RPMI7951 (cell line): ENCODE measurements at regions not wholly inside any gene's neighbourhood (a gene's known extent, or its start where the extent isn't known, plus 50 kb on each side); places are given as distances from the start of the nearest gene placed in this dataset.

Experiments used
- DNase-seq: peaks from one replicate; pipeline ENCODE4 v3.0.0-alpha.2; 2012; ENCODE audit warnings: low read depth

DNA sequence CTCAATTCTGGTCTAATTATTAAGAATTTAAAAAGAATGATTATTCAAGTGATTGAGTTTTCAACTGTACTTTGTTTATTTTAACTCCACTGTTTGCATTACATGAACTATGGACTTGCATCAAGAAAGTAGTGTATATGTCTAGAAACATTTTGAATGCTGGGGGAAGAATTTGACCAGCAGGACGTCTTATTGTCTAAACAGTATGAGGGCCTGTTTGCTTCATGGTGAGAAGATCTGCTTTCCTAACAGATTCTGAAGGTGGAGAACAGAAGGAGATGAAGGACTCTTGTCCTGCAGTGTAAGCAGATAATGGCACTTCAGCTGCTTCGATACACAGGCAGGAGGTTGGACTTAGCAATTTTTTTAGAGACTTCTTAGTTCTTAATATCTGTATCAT is 176.0 kb downstream of the DACT1 start:
- DNase-seq: no peak

DNA sequence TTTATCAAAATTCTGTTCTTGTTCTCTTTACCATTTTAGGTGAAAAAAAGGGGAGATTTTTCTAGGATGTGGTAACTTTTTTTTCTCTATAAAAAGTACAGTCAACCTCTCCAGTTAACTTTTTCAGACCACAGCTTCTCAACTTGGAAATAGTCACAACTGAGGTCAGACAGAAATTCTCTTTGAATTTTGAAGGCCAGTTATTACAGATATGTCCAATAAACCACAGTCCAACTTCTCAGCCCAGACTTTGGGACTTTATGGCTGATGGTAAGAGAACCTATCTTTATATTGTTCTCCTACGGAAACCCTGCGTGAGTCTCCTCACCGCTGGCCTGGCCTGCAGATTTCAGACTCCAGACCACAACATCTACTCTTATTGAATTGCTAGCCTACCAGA is 176.7 kb downstream of the DACT1 start:
- no peak for DNase-seq

DNA sequence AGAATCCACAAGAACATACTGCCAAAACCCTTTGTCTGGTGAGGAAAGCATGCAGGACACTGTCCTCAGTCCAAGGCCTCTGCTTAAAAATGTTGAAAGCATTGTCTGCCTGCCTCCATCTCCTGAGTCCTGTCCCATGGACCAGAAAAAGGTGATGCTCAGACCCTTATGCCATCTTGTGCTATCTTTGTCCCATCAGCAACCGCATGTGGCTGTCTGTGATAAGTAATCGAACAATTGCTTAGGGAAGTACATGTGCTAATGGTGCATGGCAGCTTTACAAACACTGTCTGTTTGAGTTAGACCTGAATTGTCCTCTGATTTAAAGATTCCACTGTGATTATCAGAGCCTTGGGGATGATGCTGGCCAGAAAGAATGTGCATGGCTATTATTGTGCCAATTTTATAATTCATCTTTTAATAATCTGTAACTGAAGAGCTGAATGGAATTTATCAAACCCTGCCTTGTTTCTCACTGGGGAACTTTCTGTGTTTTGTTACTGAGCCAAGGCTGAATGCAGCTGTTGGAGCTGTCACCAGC is 177.5 kb downstream of the DACT1 start:
- DNase-seq: no peak

DNA sequence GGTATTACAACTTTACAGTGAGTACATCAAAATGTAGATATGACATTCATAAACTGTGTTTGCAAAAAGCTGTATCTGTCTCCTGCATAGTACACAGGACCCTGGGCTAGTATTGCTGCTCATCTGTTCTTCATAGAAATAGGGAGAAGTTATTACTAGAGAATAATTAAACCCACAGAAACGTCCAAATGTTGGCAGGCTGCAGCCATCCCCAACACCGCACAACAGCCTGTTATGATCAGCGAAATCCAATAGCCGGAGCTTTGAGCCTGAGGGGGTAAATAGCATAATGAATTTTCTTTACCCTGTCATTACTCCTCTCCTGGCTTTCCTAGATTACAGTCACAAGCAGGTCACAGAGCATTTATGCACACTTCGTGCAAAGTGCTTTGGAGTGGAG is 178.0 kb downstream of the DACT1 start:
- DNase-seq: no peak

DNA sequence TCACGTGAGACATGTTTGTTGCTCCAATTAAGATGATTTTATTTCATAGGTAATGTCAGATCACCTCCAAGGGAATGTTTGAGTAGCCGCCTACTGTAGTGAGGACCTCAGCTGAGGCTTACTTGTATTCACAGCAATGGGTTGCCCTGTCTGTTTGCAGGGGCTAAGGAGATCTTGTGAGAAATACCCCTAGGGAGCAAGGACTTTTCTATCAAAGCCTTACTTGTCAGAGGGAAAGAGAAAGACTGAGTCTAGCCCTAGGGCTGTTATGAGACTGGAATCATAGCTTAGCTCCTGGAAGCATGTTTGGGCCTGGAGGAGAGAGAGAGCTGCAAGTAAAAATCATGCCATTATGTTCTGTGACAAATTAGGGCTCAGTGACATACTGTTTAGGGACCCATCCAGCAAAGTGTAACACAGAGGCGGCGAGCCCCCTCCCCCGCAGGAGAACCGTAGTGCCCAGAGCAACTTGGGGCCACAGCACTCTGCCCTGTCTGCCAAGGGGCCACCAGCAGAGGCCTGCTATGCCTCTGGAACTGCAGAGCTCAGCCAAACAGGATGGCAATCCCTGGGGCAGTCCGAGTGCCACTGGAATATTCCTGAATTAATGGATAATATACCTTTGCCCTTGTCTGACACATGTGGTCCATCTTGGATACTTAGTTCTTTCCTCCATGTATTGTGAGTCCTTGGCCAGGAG is 178.8 kb downstream of the DACT1 start:
- no peak for DNase-seq

DNA sequence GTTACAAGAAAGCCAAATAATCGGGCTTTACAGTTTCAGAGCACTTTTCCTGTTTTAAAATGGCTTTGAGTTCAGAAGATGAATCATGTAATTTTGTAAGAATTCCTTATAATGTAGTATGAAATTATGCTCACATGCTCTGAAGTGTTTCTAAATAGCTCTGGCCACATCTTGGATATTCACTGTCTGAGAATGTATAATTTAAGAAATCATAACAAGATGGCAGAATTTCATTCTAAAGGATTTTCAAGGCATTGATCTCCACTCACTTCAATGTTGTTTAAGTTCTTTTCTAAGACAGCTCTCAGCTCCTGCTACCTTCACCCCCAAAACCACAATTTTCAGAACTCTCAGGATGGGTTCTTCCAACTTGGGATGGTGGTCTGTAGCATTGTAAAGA is 180.1 kb downstream of the DACT1 start:
- DNase-seq: no peak

DNA sequence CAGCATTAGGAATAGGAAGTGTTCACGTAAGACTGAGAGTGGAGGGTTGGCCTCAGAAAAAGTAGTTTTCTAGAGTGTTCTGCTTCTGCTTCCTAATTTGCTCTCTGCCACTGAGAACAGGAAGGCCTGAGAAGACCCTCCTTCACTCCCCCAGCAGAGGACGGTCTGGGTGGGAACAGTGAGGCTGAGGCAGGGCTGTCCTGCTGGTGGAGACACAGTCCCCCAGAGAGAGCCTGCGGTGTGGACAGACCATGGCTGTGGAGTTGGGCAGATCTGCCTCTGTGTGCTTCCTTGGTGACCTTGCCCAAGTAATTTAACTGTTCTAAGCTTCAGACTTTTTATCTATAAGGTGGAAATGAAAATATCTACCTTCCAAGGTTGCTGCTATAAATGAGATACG is 182.3 kb downstream of the DACT1 start:
- no peak for DNase-seq

DNA sequence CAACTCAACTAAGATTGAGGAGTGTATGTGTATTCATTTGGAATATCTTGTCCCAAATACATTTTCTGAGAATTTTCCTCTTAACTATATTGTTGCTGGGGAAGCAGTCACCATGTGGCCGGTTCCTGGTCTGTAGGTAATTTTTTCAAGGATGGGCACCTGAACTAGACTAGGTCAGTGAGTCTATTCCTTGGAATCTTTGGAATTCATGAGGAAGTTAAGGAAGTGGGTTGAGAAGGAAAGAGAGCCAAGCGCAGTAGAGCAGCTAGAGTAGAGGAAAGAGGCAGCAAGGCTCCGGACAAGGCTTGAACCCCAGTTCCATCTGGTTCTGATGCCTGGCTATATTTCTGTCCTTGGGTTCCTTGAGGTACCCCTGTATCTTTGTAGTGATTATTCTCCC is 183.7 kb downstream of the DACT1 start:
- no peak for DNase-seq

DNA sequence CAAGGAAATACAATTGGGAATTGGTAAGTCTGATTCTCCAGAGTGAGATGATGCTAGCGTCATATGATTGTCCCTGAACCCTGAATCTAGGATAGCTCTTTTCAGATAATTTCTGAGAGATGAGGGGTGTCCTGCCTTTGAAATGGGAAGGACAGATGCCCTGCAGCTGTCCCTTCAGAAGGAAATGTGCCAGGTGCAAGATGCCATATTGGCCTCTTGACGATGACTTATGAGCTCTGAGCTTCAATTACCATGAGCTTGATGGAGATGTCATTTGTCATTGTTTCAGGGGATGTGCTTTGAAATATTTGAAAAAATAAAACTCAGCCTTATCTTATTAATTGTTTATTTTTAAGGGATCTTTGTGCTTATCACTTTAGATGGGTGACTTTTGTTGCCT is 185.1 kb downstream of the DACT1 start:
- DNase-seq: no peak

DNA sequence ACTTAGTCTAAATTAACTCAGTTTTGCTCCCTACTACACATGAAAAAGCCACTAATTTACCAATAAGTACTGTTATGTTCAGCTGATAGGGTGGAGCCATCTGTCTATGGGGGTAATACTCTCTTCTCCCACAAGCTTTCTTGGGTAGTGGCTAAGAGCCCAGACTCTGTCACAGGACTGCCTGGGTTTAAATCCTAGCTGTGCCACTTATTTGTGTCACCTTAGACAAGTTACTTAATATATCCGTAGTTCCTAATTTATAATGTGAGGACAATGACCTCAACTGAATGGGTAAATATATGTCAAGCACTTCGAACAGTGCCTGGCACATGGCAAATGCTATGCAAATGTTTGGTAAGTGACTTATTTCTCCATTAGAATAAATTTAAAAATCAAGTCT is 185.6 kb downstream of the DACT1 start:
- DNase-seq: no peak

DNA sequence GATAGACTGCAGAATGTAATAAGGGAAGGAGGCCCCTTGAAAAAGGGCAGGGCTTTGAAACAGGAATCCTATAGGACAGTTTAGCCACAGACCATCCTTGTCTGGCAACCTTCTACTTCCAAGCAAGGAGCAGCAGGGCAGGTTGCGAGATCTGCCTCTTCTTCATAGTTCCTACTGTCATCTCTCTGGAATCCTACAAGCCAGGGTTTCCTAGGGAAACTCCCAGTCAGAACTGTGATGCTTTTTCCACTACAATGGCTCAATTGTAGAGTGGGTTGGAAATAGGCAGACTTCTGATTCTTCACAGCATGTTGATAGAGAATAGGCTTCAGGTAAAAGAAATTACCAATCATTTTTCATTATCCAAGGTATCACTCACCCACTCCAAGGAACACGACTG is 186.3 kb downstream of the DACT1 start:
- peak; percentile 11 for DNase-seq

DNA sequence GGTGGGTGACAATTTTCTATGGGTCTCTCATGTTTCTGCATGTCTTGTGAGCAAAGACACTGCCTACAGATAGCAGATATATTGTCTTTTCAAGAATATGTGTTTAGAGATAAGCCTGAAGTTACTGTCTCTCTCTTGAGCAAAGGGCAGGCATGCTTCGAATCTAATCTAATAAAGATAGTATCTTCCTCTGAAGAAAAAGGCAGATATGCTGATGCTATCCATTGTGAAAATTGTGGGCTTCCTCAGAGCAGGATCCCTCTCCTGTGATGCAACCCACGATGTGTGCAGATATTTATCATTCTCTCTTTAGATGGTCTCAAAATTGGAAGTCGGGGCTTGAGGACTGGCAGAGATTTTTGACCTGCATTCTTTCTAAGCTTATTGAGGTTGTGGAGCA is 187.0 kb downstream of the DACT1 start:
- DNase-seq: no peak

DNA sequence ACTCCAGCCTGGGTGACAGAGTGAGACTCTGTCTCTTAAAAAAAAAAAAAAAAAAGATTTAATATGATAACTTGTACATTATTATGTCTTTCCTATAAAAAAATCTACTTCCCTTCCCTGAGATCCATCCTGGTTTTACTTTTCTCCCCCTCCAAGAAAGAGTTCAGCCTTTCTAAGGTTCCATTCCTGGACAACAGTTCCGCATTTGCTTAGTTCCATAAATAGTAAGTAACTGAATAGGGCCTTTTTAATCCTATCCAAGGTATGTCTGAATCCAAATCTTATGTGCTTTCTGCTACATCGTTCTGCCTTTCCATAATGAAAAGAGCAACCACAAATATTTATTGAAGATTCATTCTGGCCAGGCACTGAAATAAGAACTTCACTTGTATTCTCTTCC is 187.8 kb downstream of the DACT1 start:
- DNase-seq: no peak

DNA sequence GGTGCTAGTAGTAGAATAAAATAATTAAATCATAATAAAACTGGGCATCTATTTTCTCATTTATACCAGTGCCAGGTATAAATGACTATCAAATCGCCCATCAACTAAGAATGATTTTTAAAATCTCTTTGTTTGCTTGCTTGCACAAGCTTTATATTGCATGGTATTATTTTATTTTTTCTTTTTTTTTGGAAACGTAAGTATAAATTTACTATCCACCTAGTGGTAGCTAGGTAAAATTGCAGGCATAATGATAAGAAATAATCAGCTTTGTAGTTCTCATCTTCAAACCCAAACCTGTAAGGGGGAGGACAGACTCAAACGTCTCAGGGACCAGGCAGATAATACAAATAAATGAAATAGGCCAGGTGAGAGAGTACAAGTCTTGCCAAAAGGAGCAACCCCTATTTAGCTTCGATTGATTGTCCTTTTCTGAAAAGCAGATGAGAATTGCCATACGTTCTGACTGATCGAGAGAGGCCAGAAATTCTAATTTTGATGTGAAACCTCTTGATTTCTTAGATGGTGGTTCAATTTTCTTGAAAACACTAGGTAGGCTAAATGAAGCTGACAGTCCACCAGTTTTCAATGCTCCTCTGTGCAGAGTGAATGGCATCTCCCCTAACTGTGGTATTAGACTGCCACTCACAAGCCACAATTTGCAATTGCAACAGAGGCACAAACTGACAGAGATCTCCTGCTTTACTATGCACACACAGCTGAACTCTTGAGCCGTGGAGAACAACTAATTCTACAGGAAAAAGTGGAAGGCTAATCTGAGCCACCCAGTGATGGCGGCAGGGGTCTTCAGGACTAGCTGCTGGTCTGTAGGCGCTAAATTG is 189.3 kb downstream of the DACT1 start:
- peak; percentile 29 for DNase-seq

DNA sequence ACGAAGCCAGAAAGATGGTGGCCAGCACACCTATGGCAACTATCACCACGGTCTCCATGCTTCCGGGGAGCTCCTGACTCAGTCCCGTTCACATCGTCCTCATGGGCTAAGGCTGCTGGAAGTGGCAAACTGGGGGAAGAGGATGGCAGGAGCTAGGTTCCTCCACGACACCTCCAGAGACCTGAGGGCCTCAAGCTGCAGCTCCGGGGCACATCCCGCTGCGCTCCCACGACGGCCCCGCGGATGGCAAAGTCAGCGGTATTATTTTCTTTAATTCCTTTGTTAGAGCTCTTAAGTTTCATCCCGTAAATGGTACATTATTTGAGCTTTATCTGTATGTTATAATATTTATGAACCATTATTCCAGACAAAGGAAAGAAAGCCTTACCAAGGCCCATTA is 190.5 kb downstream of the DACT1 start:
- DNase-seq: no peak

DNA sequence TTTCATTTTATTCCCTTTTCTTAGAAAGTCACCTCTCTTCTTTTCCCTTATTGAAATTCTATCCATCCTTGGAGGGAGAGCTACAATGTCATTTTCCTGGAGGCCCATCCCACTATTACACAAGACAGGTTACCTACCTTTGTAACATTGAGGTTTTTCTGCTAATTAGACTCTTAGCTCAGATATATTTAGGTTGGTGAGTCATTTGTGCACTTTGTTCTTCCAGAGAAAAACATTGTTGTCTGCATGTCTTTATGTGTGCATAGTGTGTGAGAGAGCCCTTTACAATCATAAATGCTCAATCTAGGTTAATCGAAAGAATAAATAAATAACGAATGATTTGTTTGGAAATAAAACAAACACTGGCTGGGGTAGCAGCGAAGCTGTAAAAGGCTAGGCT is 191.8 kb downstream of the DACT1 start:
- peak; percentile 56 for DNase-seq

DNA sequence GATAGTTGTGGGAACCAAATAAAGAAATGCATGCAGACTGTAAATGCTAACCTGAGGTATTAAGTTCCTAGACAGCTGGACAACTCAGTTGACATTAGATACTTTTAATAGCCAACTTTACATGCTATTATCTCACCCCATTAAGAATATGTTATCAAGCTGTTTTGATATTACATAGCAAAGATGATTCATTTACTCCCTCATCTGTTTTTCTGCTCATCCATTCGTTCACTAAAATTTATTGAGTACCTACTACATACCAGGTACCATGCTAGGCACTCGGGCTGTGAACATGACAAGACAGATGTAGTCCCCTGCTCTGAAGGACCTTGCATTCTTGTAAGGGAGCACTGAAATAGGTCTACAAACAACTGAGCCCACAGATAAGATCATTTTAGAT is 192.4 kb downstream of the DACT1 start:
- DNase-seq: no peak

DNA sequence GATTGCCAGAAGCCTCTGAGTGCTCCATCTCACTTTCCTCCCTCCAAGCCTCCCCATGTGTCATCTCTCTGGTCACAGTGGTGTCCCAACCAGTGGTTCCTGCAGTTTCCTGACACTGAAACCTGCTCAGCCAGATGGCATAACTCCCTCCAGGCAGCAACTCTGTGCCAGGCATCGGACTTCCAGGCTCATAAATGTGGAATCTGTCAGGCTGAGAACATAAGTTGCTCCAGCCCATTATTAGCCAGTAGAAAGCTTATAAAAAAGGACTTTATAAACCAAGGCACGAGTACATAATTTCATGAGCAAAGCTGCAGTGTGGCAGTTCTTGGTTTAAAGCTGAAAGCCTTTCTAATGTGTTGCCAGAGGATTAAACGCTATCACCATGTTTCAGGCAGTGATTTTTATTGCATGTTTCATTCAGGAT is 194.3 kb downstream of the DACT1 start:
- peak; percentile 69 for DNase-seq

DNA sequence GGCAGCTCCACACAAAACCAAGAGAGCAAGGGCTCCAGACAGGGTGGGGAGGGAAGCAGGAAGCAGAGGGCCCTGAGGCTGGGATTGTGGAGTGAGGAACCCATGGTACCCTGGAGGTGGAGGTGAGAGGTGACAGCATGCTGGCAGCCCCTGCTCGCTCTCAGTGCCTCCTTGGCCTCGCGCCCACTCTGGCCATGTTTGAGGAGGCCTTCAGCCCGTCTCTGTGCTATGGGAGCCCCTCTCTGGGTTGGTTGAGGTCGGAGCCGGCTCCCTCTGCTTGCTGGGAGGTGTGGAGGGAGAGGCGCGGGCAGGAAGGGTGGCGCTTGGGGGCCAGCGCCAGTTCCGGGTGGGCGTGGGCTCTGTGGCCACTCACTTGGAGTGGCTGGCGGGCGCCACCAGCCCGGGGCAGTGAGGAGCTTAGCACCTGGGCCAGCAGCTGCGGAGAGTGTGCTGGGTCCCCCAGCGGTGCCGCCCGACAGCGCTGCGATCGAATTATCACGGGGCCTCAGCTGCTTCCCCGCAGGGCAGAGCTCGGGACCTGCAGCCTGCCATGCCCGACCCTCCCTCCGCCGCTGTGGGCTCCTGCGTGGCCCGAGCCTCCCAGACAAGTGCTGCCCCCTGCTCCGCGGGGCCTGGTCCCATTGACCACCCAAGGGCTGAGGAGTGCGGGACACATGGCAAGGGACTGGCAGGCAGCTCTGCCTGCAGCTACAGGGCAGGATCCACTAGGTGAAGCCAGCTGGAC is 196.0 kb downstream of the DACT1 start:
- DNase-seq: no peak

DNA sequence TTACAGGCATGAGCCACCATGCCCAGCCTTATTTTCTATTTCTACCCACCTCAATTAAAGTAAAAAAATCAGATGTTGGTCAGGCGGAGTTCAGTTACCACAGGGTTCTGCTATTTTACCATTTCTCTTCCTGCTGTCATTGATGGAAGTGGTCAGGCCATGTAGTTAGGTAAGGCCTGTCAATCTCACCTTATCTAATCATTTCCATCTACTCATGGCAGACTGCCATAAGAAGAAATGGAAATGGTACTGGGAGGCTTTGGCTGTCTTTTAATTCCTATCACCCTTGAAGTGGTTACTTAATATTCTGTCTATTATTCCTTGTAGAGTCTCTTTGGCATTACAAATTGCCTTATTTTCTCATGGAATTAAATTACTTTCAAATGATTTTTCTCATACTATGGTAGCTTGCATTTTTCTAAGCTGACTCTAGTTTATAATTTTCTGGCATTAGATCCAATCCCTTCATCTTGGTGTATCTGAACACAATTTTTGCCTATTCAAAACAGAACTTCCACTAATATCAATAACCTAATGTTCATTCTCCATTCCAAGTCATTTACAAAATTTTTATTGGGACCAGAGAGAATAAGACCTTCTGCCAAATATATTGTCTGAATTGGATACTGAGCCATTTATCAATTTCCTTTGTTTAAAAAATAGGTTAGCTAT is 198.7 kb downstream of the DACT1 start:
- no peak for DNase-seq

DNA sequence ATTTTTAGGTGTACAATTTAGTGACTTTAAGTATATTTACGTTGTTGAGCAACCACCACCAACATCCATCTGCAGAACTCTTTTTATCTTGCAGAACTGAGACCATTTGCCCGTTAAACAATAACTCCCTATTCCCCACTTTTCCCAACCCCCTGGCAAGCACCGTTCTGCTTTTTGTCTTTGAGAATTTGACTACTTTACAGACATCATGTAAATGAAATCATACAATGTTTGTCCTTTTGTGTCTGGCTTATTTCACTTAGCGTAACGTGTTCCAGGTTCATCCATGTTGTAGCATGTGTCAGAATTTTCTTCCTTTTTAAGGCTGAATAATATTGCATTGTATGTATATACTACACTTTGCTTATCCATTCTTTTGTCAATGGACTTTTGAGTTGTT is 201.5 kb downstream of the DACT1 start:
- no peak for DNase-seq

DNA sequence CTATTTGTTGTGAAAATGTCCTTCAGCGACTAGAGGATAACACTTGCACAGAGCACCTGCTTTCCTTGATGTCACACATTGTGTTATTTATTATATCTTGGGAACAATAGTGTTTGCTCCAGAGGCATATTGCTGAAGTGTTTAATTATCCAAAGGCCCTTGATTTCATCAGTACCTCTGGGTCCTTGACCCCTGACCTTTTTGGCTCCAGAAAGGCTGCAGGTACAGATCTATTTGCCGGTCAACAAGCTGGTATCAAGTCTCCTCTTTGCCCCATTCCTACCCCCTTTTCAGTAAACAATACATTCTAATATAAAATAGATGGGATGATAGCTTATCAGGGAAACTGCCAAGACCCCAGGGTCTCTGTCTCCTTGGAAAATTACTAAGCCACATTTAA is 206.8 kb downstream of the DACT1 start:
- DNase-seq: no peak
